ENCODE measurements at regions not wholly inside any gene's neighbourhood (a gene's known extent, or its start where the extent isn't known, plus 50 kb on each side); places are given as distances from the start of the nearest gene placed in this dataset.

- no peak for DNase-seq
- Histone ChIP-seq H3K9me3 (ENCODE audit: control insufficient read depth, low read depth, low read length) (no peaks in the 10 kb centered on the region), H4K8ac (replicated peaks; ENCODE audit: insufficient read length, low read depth, low read length) (no peak overlapping the region), H3K23ac (ENCODE audit: insufficient read length, low read depth, low read length) (no peak overlapping the region), H3T11ph (ENCODE audit: low read length) (no peak overlapping the region), H4K5ac (ENCODE audit: insufficient read length, low read depth, low read length) (no peak overlapping the region), H2AFZ (ENCODE audit: low read length) (no peak overlapping the region), H3K23me2 (ENCODE audit: insufficient read length, low read depth, low read length, poor library complexity, severe bottlenecking) (no peaks in the 10 kb centered on the region), H3K4me1 (ENCODE audit: insufficient read depth, low read length) (no peaks in the 10 kb centered on the region), H4K91ac (ENCODE audit: insufficient read length, low read depth, low read length) (no peak overlapping the region), H3K4ac (ENCODE audit: low read depth, low read length) (no peak overlapping the region), H3K27ac (ENCODE audit: insufficient read length, low read depth, low read length) (no peak overlapping the region), H3K79me1 (ENCODE audit: insufficient read depth, low read depth, low read length, poor library complexity, severe bottlenecking) (no peaks in the 10 kb centered on the region), H3K27me3 (ENCODE audit: insufficient read depth, low read length) (peaks cover 22% of the 10 kb centered on the region; the same call in 1 of the 2 replicates), H2BK12ac (ENCODE audit: insufficient read length, low read depth, low read length) (no peak overlapping the region), H3K56ac (ENCODE audit: insufficient read length, low read depth, low read length) (no peak overlapping the region), H3K9ac (ENCODE audit: extremely low read depth, insufficient read length, low read length) (no peak overlapping the region), H4K20me1 (ENCODE audit: control insufficient read depth, insufficient read depth, insufficient read length) (no peaks in the 10 kb centered on the region), H3K14ac (ENCODE audit: insufficient read depth, low read length) (no peak overlapping the region; the same call in 1 of the 2 replicates), H2BK120ac (ENCODE audit: low read depth, low read length, poor library complexity, severe bottlenecking) (no peak overlapping the region), H3K4me2 (ENCODE audit: insufficient read depth, insufficient read length, low read length) (no peak overlapping the region), H3K79me2 (ENCODE audit: insufficient read depth, low read length) (no peaks in the 10 kb centered on the region), H2BK20ac (ENCODE audit: low read depth, low read length, poor library complexity, severe bottlenecking) (no peak overlapping the region), H2BK15ac (ENCODE audit: low read depth, low read length) (no peak overlapping the region), H3K18ac (ENCODE audit: insufficient read length, low read depth, low read length) (no peak overlapping the region), H2BK5ac (ENCODE audit: insufficient read length, low read length) (no peak overlapping the region), H2AK5ac (ENCODE audit: insufficient read length, low read length) (no peak overlapping the region)
- no CpG with 5 or more reads among the region's 13 CpGs for whole genome bisulfite sequencing (ENCODE audit: extremely low coverage, insufficient read length, low lambda C conversion rate)
- H3K4me3 Mint-ChIP-seq: no peak overlapping the region
- no peaks in the 10 kb centered on the region for H3K4me1 Mint-ChIP-seq
- TF ChIP-seq CTCF (conservative IDR thresholded peaks at IDR 0.05): no peak
- no peaks in the 10 kb centered on the region for H3K36me3 Mint-ChIP-seq (ENCODE audit: insufficient read depth in 1 of 3, low read depth in 3 of 3)
- H3K27me3 Mint-ChIP-seq (ENCODE audit: low read depth): peaks cover 99% of the 10 kb centered on the region
- no peak overlapping the region for H3K27ac Mint-ChIP-seq
- H3K9me3 Mint-ChIP-seq: no peaks in the 10 kb centered on the region
These were observed 68.4 kb downstream of the GGTLC2 start for GRCh38 chr22:22712666-22713365.
